ENCODE measurements at regions not wholly inside any gene's neighbourhood (a gene's known extent, or its start where the extent isn't known, plus 50 kb on each side); places are given as distances from the start of the nearest gene placed in this dataset.

DNA sequence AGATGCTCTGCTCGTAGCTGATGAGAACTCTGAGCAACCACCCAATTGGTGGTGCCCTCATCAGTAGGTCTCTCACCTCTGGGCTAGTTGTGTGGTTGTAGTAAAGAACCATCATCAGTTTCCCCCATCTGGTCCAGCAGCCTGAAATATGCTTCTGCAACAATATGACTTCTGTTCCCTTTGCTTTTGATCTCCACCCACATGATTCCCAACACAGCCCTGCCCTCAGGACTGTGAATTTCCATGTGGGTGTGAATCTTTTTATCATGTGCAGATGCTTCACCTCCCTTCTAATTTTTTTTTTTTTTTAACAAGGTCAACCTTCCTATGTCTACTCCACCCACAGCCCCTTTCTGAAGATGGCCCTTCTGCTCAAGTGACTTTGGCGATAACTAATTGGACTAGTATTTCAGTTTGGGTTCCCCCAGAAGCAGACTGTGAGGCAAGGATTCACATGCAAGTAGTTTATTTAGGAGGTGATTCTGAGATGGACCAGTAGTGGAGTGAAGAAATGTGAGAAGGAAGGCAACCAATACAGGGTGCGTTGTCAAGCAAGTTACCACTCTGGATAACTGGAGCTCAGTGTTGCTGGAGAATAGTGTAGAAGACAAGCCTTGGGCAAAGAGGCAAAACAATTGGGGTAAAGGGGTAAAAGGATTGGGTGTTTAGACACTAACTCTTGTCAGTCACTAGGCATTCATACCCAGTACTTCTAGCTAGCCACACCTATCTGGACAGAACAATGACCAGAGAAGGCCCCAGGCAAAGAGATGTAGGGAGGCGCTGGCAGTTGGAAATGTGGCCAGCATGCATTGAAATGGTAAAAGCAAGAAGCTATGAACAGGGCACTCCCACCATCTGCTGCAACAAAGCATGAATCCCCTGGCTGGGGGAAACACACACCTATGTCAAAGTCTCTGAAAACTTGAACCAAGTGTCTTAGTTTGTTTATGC is 466.2 kb downstream of the BCOR start:
- Histone ChIP-seq H3K9ac (ENCODE audit: low read length) (no peak overlapping the region), H3K27me3 (ENCODE audit: insufficient read depth, low read length) (no peaks in the 10 kb centered on the region), H3K27ac (ENCODE audit: low read depth, low read length) (no peak overlapping the region), H2AFZ (ENCODE audit: low read depth, low read length, poor library complexity, severe bottlenecking) (no peak overlapping the region), H3K4me1 (ENCODE audit: control insufficient read depth in 1 of 2, insufficient read depth in 2 of 2, low read length in 2 of 2) (no peaks in the 10 kb centered on the region), H3K4me2 (ENCODE audit: low read length) (no peak overlapping the region), H3K4me3 (replicated peaks in 1 of 2; ENCODE audit: low read depth in 1 of 2, low read length in 2 of 2) (no peak overlapping the region), H3K36me3 (ENCODE audit: control insufficient read depth in 1 of 2, insufficient read depth in 2 of 2, low read length in 2 of 2) (no peaks in the 10 kb centered on the region), H3K9me2 (ENCODE audit: insufficient read depth) (no peaks in the 10 kb centered on the region), H3K9me3 (ENCODE audit: control insufficient read depth in 1 of 2, insufficient read depth in 1 of 2, low read depth in 1 of 2, low read length in 2 of 2) (no peaks in the 10 kb centered on the region), H4K20me1 (ENCODE audit: insufficient read depth) (no peaks in the 10 kb centered on the region), H3K79me2 (ENCODE audit: insufficient read depth, low read length) (no peaks in the 10 kb centered on the region)
- intact Hi-C loops (cut with micrococcal nuclease): no loop called here
- DNase-seq (ENCODE audit: low read depth, low spot score) (no peak), ATAC-seq (no peak)
- CTCF ChIA-PET: no interaction called here
- no TSS peak for BruUV-seq (replicated peaks)
- TF ChIP-seq, protein P1, sequence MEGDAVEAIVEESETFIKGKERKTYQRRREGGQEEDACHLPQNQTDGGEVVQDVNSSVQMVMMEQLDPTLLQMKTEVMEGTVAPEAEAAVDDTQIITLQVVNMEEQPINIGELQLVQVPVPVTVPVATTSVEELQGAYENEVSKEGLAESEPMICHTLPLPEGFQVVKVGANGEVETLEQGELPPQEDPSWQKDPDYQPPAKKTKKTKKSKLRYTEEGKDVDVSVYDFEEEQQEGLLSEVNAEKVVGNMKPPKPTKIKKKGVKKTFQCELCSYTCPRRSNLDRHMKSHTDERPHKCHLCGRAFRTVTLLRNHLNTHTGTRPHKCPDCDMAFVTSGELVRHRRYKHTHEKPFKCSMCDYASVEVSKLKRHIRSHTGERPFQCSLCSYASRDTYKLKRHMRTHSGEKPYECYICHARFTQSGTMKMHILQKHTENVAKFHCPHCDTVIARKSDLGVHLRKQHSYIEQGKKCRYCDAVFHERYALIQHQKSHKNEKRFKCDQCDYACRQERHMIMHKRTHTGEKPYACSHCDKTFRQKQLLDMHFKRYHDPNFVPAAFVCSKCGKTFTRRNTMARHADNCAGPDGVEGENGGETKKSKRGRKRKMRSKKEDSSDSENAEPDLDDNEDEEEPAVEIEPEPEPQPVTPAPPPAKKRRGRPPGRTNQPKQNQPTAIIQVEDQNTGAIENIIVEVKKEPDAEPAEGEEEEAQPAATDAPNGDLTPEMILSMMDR (IDR thresholded peaks at IDR 0.05 in 2 of 3, conservative IDR thresholded peaks at IDR 0.05 in 1 of 3; ENCODE audit: borderline replicate concordance in 1 of 3, insufficient read depth in 1 of 3, low read depth in 2 of 3, low read length in 2 of 3): no peak
- TF ChIP-seq SRF (IDR thresholded peaks at IDR 0.05; ENCODE audit: low read depth) (no peak), EZH2 (IDR thresholded peaks at IDR 0.05) (no peak), MAX (IDR thresholded peaks at IDR 0.05) (no peak)
- POLR2A ChIA-PET: no interaction called here
- RAD21 ChIA-PET (ENCODE audit: low non-redundant PET in 1 of 2, low total read pairs in 2 of 2, uncharacterized antibody in 2 of 2, unreplicated experiment in 2 of 2): no interaction called here

- H3K4me3 ChIP-seq (replicated peaks in 1 of 2; ENCODE audit: low read depth in 1 of 2, low read length in 2 of 2): no peak overlapping the region
- no peak for DNase-seq (ENCODE audit: low read depth, low spot score)
- BruUV-seq (replicated peaks): no TSS peak
- H3K27ac ChIP-seq (ENCODE audit: low read depth, low read length): no peak overlapping the region
- no peaks in the 10 kb centered on the region for H3K36me3 ChIP-seq (ENCODE audit: control insufficient read depth in 1 of 2, insufficient read depth in 2 of 2, low read length in 2 of 2)
- H2AFZ ChIP-seq (ENCODE audit: low read depth, low read length, poor library complexity, severe bottlenecking): no peak overlapping the region
- H3K9ac ChIP-seq (ENCODE audit: low read length): no peak overlapping the region
- H3K27me3 ChIP-seq (ENCODE audit: insufficient read depth, low read length): no peaks in the 10 kb centered on the region
- H3K4me1 ChIP-seq (ENCODE audit: control insufficient read depth in 1 of 2, insufficient read depth in 2 of 2, low read length in 2 of 2): no peaks in the 10 kb centered on the region
- POLR2A ChIA-PET: no interaction called here
- CTCF ChIA-PET: no interaction called here
- ATAC-seq: no peak
- no peak overlapping the region for H3K4me2 ChIP-seq (ENCODE audit: low read length)
- no peaks in the 10 kb centered on the region for H3K9me2 ChIP-seq (ENCODE audit: insufficient read depth)
- H3K9me3 ChIP-seq (ENCODE audit: control insufficient read depth in 1 of 2, insufficient read depth in 1 of 2, low read depth in 1 of 2, low read length in 2 of 2): no peaks in the 10 kb centered on the region
- no peaks in the 10 kb centered on the region for H4K20me1 ChIP-seq (ENCODE audit: insufficient read depth)
- no peaks in the 10 kb centered on the region for H3K79me2 ChIP-seq (ENCODE audit: insufficient read depth, low read length)
- intact Hi-C loops (cut with micrococcal nuclease): no loop called here
- RAD21 ChIA-PET (ENCODE audit: low non-redundant PET in 1 of 2, low total read pairs in 2 of 2, uncharacterized antibody in 2 of 2, unreplicated experiment in 2 of 2): no interaction called here
- TF ChIP-seq FOSL1 (IDR thresholded peaks at IDR 0.05; ENCODE audit: low read depth): no peak
- no peak for TF ChIP-seq SP1 (IDR thresholded peaks at IDR 0.05; ENCODE audit: low read depth)
- TF ChIP-seq POLR2A (IDR thresholded peaks at IDR 0.05; ENCODE audit: borderline replicate concordance, extremely low read depth, insufficient read depth, insufficient read length): no peak
- no peak for TF ChIP-seq POLR2AphosphoS5 (IDR thresholded peaks at IDR 0.05; ENCODE audit: low read depth, low read length)
- no peak for TF ChIP-seq EZH2phosphoT487 (IDR thresholded peaks at IDR 0.05; ENCODE audit: borderline replicate concordance)
- TF ChIP-seq, protein P2, sequence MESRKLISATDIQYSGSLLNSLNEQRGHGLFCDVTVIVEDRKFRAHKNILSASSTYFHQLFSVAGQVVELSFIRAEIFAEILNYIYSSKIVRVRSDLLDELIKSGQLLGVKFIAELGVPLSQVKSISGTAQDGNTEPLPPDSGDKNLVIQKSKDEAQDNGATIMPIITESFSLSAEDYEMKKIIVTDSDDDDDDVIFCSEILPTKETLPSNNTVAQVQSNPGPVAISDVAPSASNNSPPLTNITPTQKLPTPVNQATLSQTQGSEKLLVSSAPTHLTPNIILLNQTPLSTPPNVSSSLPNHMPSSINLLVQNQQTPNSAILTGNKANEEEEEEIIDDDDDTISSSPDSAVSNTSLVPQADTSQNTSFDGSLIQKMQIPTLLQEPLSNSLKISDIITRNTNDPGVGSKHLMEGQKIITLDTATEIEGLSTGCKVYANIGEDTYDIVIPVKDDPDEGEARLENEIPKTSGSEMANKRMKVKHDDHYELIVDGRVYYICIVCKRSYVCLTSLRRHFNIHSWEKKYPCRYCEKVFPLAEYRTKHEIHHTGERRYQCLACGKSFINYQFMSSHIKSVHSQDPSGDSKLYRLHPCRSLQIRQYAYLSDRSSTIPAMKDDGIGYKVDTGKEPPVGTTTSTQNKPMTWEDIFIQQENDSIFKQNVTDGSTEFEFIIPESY (IDR thresholded peaks at IDR 0.05; ENCODE audit: extremely low read depth, insufficient replicate concordance, low read length): no peak
- no peak for TF ChIP-seq CEBPB (IDR thresholded peaks at IDR 0.05; ENCODE audit: low read depth)
- no peak for TF ChIP-seq TCF7L2 (IDR thresholded peaks at IDR 0.05; ENCODE audit: borderline replicate concordance, extremely low read depth, insufficient read depth, insufficient read length)
- TF ChIP-seq ZNF274 (IDR thresholded peaks at IDR 0.05; ENCODE audit: low read depth, low read length): no peak
These were observed 464.5 kb downstream of the BCOR start for GRCh38 chrX:39633293-39633692.

All from HCT116 (cell line).